C4-2B (cell line): ENCODE measurements at regions not wholly inside any gene's neighbourhood (a gene's known extent, or its start where the extent isn't known, plus 50 kb on each side); places are given as distances from the start of the nearest gene placed in this dataset.

Experiments
- ZFX ChIP-seq: fragments of 450-650 bp; IDR thresholded peaks from 2 replicates; pipeline ENCODE4 v1.6.1; 2017
- TF ChIP-seq, protein P1 (sequence below): fragments of 450-650 bp; conservative IDR thresholded peaks from 2 replicates; pipeline ENCODE4 v1.5.1; 2017; ENCODE audit warnings: mild to moderate bottlenecking

DNA sequence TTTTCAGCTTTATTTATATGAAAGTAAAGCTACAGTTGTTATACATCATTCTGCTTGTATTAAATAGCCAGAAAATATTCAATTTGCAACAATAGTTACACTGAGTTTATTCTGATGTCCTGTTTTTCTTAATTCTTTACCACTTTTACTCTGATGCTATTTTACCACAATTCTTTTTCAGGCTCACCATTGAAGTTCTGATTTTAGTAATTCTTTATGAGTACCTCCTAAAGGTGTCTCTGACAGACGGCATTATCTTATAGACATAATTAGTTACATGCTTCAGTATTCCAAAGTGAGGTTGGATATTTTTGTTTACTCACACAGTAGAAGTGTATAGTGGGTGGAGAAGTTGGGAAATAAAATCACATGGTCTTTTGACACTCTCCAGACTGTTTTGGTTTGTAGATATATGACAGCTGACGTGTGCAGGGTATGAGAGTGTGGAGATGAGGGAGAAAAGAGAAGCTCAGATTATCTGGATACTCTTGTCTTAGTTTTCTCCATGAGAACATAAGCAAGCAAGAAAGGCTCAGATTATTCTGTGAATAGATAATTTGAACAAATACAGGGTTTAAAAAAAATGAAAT, 97.4 kb downstream of the FBXO4 start:
- TF ChIP-seq, protein P1, sequence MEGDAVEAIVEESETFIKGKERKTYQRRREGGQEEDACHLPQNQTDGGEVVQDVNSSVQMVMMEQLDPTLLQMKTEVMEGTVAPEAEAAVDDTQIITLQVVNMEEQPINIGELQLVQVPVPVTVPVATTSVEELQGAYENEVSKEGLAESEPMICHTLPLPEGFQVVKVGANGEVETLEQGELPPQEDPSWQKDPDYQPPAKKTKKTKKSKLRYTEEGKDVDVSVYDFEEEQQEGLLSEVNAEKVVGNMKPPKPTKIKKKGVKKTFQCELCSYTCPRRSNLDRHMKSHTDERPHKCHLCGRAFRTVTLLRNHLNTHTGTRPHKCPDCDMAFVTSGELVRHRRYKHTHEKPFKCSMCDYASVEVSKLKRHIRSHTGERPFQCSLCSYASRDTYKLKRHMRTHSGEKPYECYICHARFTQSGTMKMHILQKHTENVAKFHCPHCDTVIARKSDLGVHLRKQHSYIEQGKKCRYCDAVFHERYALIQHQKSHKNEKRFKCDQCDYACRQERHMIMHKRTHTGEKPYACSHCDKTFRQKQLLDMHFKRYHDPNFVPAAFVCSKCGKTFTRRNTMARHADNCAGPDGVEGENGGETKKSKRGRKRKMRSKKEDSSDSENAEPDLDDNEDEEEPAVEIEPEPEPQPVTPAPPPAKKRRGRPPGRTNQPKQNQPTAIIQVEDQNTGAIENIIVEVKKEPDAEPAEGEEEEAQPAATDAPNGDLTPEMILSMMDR, result no peak
- TF ChIP-seq ZFX, result no peak
